Stimulated activated naive B cell treated with anti-CD40 and anti-IgM and Interleukin-4, amounts not matched to agents 10 μg/mL and 1 μg/mL and 100 μg/mL, for 72 hours (primary cell): ENCODE measurements at regions not wholly inside any gene's neighbourhood (a gene's known extent, or its start where the extent isn't known, plus 50 kb on each side); places are given as distances from the start of the nearest gene placed in this dataset.

Experiments used
- ATAC-seq, 2 donors: fragments of 150-1000 bp; cut with Tn5 transposase; replicated peaks; 2 replicates each; pipeline ENCODE4 v1.10.0; 2021; ENCODE audit warnings: moderate library complexity in 1 of 2
- DNase-seq: peaks from one replicate; pipeline ENCODE4 v3.0.0; 2021
- H3K27ac Mint-ChIP-seq: one replicate; pipeline ENCODE4 v1.8.0; 2022; ENCODE audit warnings: mild to moderate bottlenecking, mixed read lengths
- H3K27me3 Mint-ChIP-seq, 2 donors: one replicate each; pipeline ENCODE4 v1.8.0; 2022; ENCODE audit warnings: mixed read lengths in 2 of 2
- H3K36me3 Mint-ChIP-seq, 2 donors: one replicate each; pipeline ENCODE4 v1.8.0; 2022; ENCODE audit warnings: mixed read lengths in 2 of 2, mild to moderate bottlenecking in 1 of 2
- H3K4me1 Mint-ChIP-seq, 2 donors: one replicate each; pipeline ENCODE4 v1.8.0; 2022; ENCODE audit warnings: mixed read lengths in 2 of 2, mild to moderate bottlenecking in 1 of 2
- H3K4me3 Mint-ChIP-seq, 2 donors: one replicate each; pipeline ENCODE4 v1.8.0; 2022; ENCODE audit warnings: mild to moderate bottlenecking in 2 of 2, mixed read lengths in 2 of 2, moderate library complexity in 1 of 2
- H3K9me3 Mint-ChIP-seq, 2 donors: one replicate each; pipeline ENCODE4 v1.8.0; 2022; ENCODE audit warnings: mixed read lengths in 2 of 2, mild to moderate bottlenecking in 1 of 2

- Mint-ChIP-seq H3K4me1 (no peaks in the 10 kb centered on the region), H3K36me3 (no peaks in the 10 kb centered on the region), H3K4me3 (no peak overlapping the region), H3K27me3 (peaks cover 18 to 29% of the 10 kb centered on the region in 2 donors), H3K9me3 (no peaks in the 10 kb centered on the region), H3K27ac (no peak overlapping the region)
- ATAC-seq (no peak), DNase-seq (no peak)
Observed at GRCh38 chr10:118948786-118949185, 80.7 kb upstream of the NANOS1 start.

GRCh38 chr10:118950190-118950680 lies 79.3 kb upstream of the NANOS1 start:
- DNase-seq (no peak), ATAC-seq (no peak)
- H3K4me3 Mint-ChIP-seq = no peak overlapping the region
- H3K36me3 Mint-ChIP-seq = no peaks in the 10 kb centered on the region
- H3K27me3 Mint-ChIP-seq = peaks cover 25 to 35% of the 10 kb centered on the region in 2 donors
- H3K9me3 Mint-ChIP-seq = no peaks in the 10 kb centered on the region
- H3K27ac Mint-ChIP-seq = no peak overlapping the region
- H3K4me1 Mint-ChIP-seq = no peaks in the 10 kb centered on the region

GRCh38 chr10:118950997-118951637 lies 78.4 kb upstream of the NANOS1 start:
- ATAC-seq (no peak), DNase-seq (no peak)
- H3K36me3 Mint-ChIP-seq = no peaks in the 10 kb centered on the region
- no peak overlapping the region for H3K27ac Mint-ChIP-seq
- no peak overlapping the region for H3K4me3 Mint-ChIP-seq
- peaks cover 19 to 31% of the 10 kb centered on the region in 2 donors for H3K27me3 Mint-ChIP-seq
- no peaks in the 10 kb centered on the region for H3K9me3 Mint-ChIP-seq
- H3K4me1 Mint-ChIP-seq = no peaks in the 10 kb centered on the region

- Mint-ChIP-seq H3K4me1 (no peaks in the 10 kb centered on the region), H3K36me3 (no peaks in the 10 kb centered on the region), H3K4me3 (no peak overlapping the region), H3K27ac (no peak overlapping the region), H3K9me3 (peaks cover 0 to 2% of the 10 kb centered on the region in 2 donors), H3K27me3 (peaks cover 24 to 31% of the 10 kb centered on the region in 2 donors)
- ATAC-seq (no peak), DNase-seq (no peak)
Observed at GRCh38 chr10:118952493-118953295, 76.8 kb upstream of the NANOS1 start.

GRCh38 chr10:118953598-118954393 lies 75.7 kb upstream of the NANOS1 start:
- Mint-ChIP-seq H3K4me1 (no peaks in the 10 kb centered on the region), H3K9me3 (peaks cover 0 to 2% of the 10 kb centered on the region in 2 donors), H3K4me3 (no peak overlapping the region), H3K27me3 (peaks cover 24 to 31% of the 10 kb centered on the region in 2 donors), H3K27ac (no peak overlapping the region), H3K36me3 (no peaks in the 10 kb centered on the region)
- no peak for ATAC-seq
- DNase-seq = no peak

- Mint-ChIP-seq H3K9me3 (peaks cover 0 to 2% of the 10 kb centered on the region in 2 donors), H3K27ac (no peak overlapping the region), H3K4me3 (no peak overlapping the region), H3K36me3 (no peaks in the 10 kb centered on the region), H3K27me3 (peaks cover 24 to 27% of the 10 kb centered on the region in 2 donors), H3K4me1 (no peaks in the 10 kb centered on the region)
- no peak for DNase-seq
- no peak for ATAC-seq
Observed at GRCh38 chr10:118955531-118955930, 74.0 kb upstream of the NANOS1 start.

GRCh38 chr10:118955951-118956801 lies 73.3 kb upstream of the NANOS1 start:
- no peaks in the 10 kb centered on the region for H3K4me1 Mint-ChIP-seq
- H3K4me3 Mint-ChIP-seq = no peak overlapping the region

GRCh38 chr10:118956802-118957442 lies 72.6 kb upstream of the NANOS1 start:
- Mint-ChIP-seq H3K4me1 (no peaks in the 10 kb centered on the region), H3K27ac (no peak overlapping the region), H3K36me3 (no peaks in the 10 kb centered on the region), H3K27me3 (peaks cover 25 to 29% of the 10 kb centered on the region in 2 donors), H3K9me3 (peaks cover 0 to 2% of the 10 kb centered on the region in 2 donors), H3K4me3 (no peak overlapping the region)
- DNase-seq (no peak), ATAC-seq (no peak)

More at GRCh38 chr10:118955951-118956801, 73.3 kb upstream of the NANOS1 start:
- DNase-seq (no peak), ATAC-seq (no peak)
- peaks cover 0 to 2% of the 10 kb centered on the region in 2 donors for H3K9me3 Mint-ChIP-seq
- no peaks in the 10 kb centered on the region for H3K36me3 Mint-ChIP-seq
- no peak overlapping the region for H3K27ac Mint-ChIP-seq
- H3K27me3 Mint-ChIP-seq = peaks cover 24% of the 10 kb centered on the region in 2 donors

- H3K27me3 Mint-ChIP-seq = peaks cover 25 to 29% of the 10 kb centered on the region in 2 donors
- ATAC-seq (no peak), DNase-seq (no peak)
- H3K4me1 Mint-ChIP-seq = no peaks in the 10 kb centered on the region
- no peak overlapping the region for H3K4me3 Mint-ChIP-seq
- H3K9me3 Mint-ChIP-seq = peaks cover 0 to 2% of the 10 kb centered on the region in 2 donors
- H3K27ac Mint-ChIP-seq = no peak overlapping the region
- H3K36me3 Mint-ChIP-seq = no peaks in the 10 kb centered on the region
Observed at GRCh38 chr10:118957443-118957825, 72.1 kb upstream of the NANOS1 start.

- ATAC-seq (no peak), DNase-seq (no peak)
- Mint-ChIP-seq H3K27ac (no peak overlapping the region), H3K9me3 (peaks cover 0 to 2% of the 10 kb centered on the region in 2 donors), H3K4me1 (no peaks in the 10 kb centered on the region), H3K4me3 (no peak overlapping the region), H3K27me3 (peaks cover 25 to 28% of the 10 kb centered on the region in 2 donors), H3K36me3 (no peaks in the 10 kb centered on the region)
Observed at GRCh38 chr10:118957966-118958365, 71.5 kb upstream of the NANOS1 start.

GRCh38 chr10:118958559-118958958 lies 71.0 kb upstream of the NANOS1 start:
- Mint-ChIP-seq H3K4me3 (no peak overlapping the region), H3K27me3 (peaks cover 22 to 30% of the 10 kb centered on the region in 2 donors), H3K4me1 (no peaks in the 10 kb centered on the region), H3K9me3 (peaks cover 0 to 2% of the 10 kb centered on the region in 2 donors), H3K27ac (no peak overlapping the region), H3K36me3 (no peaks in the 10 kb centered on the region)
- ATAC-seq (no peak), DNase-seq (no peak)

- Mint-ChIP-seq H3K27ac (peak overlapping the region; percentile 47), H3K27me3 (peaks cover 19 to 35% of the 10 kb centered on the region in 2 donors), H3K9me3 (peaks cover 0 to 4% of the 10 kb centered on the region in 2 donors), H3K4me1 (no peaks in the 10 kb centered on the region), H3K4me3 (no peak overlapping the region), H3K36me3 (no peaks in the 10 kb centered on the region)
- no peak for ATAC-seq
- DNase-seq = no peak
Observed at GRCh38 chr10:118958984-118959925, 70.3 kb upstream of the NANOS1 start.
